HL-60 (cell line): ENCODE measurements at regions not wholly inside any gene's neighbourhood (a gene's known extent, or its start where the extent isn't known, plus 50 kb on each side); places are given as distances from the start of the nearest gene placed in this dataset.

Experiments
- CTCF ChIP-seq: IDR thresholded peaks from one replicate; pipeline ENCODE4 v1.5.1; 2011; ENCODE audit warnings: low read length, control low read depth, inconsistent platforms; ENCODE audit not compliant: insufficient read depth
- POLR2AphosphoS5 ChIP-seq: IDR thresholded peaks from 2 replicates; pipeline ENCODE4 v1.6.1; 2012; ENCODE audit warnings: low read depth

GRCh38 chr9:108363311-108363710 is 492.5 kb downstream of the ACTL7B start:
- TF ChIP-seq CTCF: no peak
- TF ChIP-seq POLR2AphosphoS5: no peak
